ENCODE measurements at regions not wholly inside any gene's neighbourhood (a gene's known extent, or its start where the extent isn't known, plus 50 kb on each side); places are given as distances from the start of the nearest gene placed in this dataset.
A peak's percentile ranks its signal among the peaks of the same experiment; 100 is the strongest.

GRCh38 chr22:49212002-49212401 lies 615.7 kb downstream of the BRD1 start:
- no peaks in the 10 kb centered on the region for H3K4me1 ChIP-seq
- H3K36me3 ChIP-seq, result no peaks in the 10 kb centered on the region
- no peak overlapping the region for H3K4me3 ChIP-seq
- no peaks in the 10 kb centered on the region for H3K27me3 ChIP-seq
- DNase-seq (ENCODE audit: low spot score), result peak; percentile 26
- no peaks in the 10 kb centered on the region for H3K9me3 ChIP-seq
- no peak for TF ChIP-seq CTCF (IDR thresholded peaks at IDR 0.05)
- H3K27ac ChIP-seq, result no peak overlapping the region

GRCh38 chr22:49211176-49211575 lies 616.5 kb downstream of the BRD1 start:
- Histone ChIP-seq H3K9me3 (no peaks in the 10 kb centered on the region), H3K4me3 (no peak overlapping the region), H3K36me3 (no peaks in the 10 kb centered on the region), H3K27me3 (no peaks in the 10 kb centered on the region), H3K4me1 (no peaks in the 10 kb centered on the region), H3K27ac (no peak overlapping the region)
- TF ChIP-seq CTCF (IDR thresholded peaks at IDR 0.05), result no peak
- peak; percentile 21 for DNase-seq (ENCODE audit: low spot score)

GRCh38 chr22:49210606-49211005 lies 617.1 kb downstream of the BRD1 start:
- DNase-seq (ENCODE audit: low spot score), result peak; percentile 40

GRCh38 chr22:49209452-49210195 lies 618.0 kb downstream of the BRD1 start:
- Histone ChIP-seq H3K9me3 (no peaks in the 10 kb centered on the region), H3K4me3 (no peak overlapping the region), H3K27ac (no peak overlapping the region), H3K36me3 (no peaks in the 10 kb centered on the region), H3K27me3 (no peaks in the 10 kb centered on the region), H3K4me1 (no peaks in the 10 kb centered on the region)
- peak; percentile 28 for DNase-seq (ENCODE audit: low spot score)
- no peak for TF ChIP-seq CTCF (IDR thresholded peaks at IDR 0.05)

More at GRCh38 chr22:49210606-49211005, 617.1 kb downstream of the BRD1 start:
- no peak overlapping the region for H3K4me3 ChIP-seq
- no peaks in the 10 kb centered on the region for H3K9me3 ChIP-seq
- H3K27me3 ChIP-seq, result no peaks in the 10 kb centered on the region
- H3K27ac ChIP-seq, result no peak overlapping the region
- no peaks in the 10 kb centered on the region for H3K36me3 ChIP-seq
- no peaks in the 10 kb centered on the region for H3K4me1 ChIP-seq
- TF ChIP-seq CTCF (IDR thresholded peaks at IDR 0.05), result no peak

GRCh38 chr22:49208768-49209252 lies 618.9 kb downstream of the BRD1 start:
- no peak for TF ChIP-seq CTCF (IDR thresholded peaks at IDR 0.05)
- no peaks in the 10 kb centered on the region for H3K36me3 ChIP-seq
- peak; percentile 28 for DNase-seq (ENCODE audit: low spot score)
- H3K27me3 ChIP-seq, result no peaks in the 10 kb centered on the region
- H3K4me1 ChIP-seq, result no peaks in the 10 kb centered on the region
- no peak overlapping the region for H3K4me3 ChIP-seq
- no peaks in the 10 kb centered on the region for H3K9me3 ChIP-seq
- no peak overlapping the region for H3K27ac ChIP-seq

- no peak overlapping the region for H3K27ac ChIP-seq
- no peaks in the 10 kb centered on the region for H3K27me3 ChIP-seq
Observed at GRCh38 chr22:49208004-49208402, 619.7 kb downstream of the BRD1 start.

More at GRCh38 chr22:49208004-49208402, 619.7 kb downstream of the BRD1 start:
- DNase-seq (ENCODE audit: low spot score), result peak; percentile 50
- Histone ChIP-seq H3K36me3 (no peaks in the 10 kb centered on the region), H3K4me1 (no peaks in the 10 kb centered on the region), H3K9me3 (no peaks in the 10 kb centered on the region), H3K4me3 (no peak overlapping the region)
- no peak for TF ChIP-seq CTCF (IDR thresholded peaks at IDR 0.05)

Data from right atrium auricular region (tissue), 2 donors.